DMS79 (cell line): ENCODE measurements at regions not wholly inside any gene's neighbourhood (a gene's known extent, or its start where the extent isn't known, plus 50 kb on each side); places are given as distances from the start of the nearest gene placed in this dataset.
A peak's percentile ranks its signal among the peaks of the same experiment; 100 is the strongest.
"Not testable (repeated sequence)": the region's sequence is repeated elsewhere in the genome, so short reads cannot be mapped to it uniquely, and the experiment has no call there.

Experiments
- DNase-seq: peaks from one replicate; lab custom pipeline; 2025; lab: John Stamatoyannopoulos, UW

DNA sequence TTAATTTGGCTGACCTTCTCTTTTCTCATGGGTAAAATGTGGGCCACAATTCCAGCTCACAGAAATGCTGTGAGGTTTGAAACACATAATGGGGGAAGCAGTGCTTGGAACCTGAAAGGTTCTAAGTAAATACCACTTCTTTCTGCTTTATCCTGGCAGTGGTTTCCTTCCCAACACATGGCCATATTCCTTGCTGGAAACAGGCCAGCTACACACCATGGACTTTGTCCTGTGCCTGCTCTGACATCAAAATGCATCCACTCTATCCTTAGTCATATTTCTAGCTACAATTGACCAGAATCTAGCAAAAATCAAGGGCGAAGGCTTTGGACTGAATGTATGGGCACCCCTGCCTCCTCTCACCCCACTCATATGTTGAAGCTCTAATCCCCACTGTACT, 93.1 kb upstream of the TRPC7 start:
- DNase-seq = no peak

DNA sequence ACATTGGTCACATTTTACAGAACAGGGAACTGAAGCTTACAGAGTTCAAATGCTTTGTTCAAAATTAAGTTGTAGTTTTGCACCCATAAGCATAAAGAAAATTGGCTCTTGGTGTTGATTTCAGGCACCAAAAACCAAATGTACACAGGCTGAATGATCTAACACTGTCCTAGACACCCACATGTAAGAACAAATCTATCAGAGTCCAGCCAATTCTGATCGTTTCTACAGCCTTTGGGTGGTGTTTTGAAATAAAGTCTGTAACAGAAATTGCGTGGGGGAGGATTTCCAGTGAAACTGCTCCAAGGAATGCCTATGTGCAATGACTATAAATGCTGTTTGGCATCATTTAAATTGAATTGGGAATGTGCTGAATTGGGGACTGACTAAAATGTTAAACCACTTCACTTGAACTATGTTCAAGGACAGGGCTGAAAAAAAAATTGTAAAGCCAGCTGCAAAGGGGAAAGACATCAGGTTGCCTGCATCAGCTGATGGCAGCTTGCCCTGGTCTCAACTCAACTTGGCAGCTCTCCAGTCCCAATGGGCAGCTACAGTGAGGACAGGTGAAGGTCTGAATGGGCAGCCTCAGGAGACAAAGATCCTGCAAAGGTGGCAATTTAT, 92.2 kb upstream of the TRPC7 start:
- peak; percentile 58 for DNase-seq

DNA sequence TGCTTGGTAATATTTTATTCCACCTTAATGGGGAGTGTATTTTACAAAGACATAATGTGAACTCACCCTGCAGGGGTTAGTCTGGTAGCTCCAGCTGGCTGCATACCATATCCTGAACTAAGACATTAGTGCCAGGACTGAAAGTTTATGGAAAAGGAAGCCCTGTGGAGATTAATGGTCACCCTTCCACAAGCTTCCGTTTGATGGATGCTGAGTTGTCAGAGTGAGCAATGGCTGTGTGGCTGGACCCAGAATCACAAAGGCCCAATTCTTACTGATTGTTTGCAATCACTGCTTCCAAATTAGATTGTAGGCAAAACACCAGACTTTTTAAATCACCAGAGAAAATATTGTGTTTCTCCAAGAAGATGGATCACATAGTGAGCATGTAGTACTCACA, 90.1 kb upstream of the TRPC7 start:
- no peak for DNase-seq

DNA sequence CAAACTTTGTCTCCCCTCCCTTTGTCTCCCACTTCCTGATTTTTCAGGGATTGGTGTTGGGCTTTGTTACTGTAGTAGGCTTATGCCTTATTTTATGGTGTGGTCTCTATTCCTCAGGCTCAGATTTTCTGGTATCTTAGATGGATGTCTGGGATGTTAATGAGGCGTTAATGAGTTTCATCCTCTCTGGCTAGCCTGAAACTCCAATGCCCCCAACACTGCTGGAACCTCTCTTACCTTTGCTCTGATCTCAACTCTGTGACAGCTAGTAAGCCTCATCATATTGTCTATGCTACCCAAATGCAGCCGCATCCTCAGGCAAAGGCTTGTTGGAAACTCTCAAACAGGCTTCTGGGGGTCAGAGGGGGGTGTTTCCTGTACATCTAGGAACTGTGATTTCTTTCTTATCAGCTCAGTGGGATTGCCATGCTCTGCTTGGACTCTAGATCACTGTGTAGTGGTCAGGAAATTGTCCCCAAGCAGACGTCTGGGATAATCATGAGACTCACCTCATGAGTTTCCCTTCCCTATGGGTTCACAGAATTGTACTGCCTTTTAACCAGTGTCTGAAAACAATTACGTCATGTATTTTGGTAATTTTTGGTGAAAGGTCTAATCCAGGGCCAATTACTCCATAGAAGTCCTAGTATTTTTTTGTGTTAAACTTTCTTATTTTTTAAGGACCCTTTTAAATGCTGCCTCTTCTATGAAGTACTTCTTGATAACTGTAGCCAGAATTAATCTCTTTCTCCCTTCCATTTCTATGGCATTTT, 88.8 kb upstream of the TRPC7 start:
- DNase-seq = no peak

DNA sequence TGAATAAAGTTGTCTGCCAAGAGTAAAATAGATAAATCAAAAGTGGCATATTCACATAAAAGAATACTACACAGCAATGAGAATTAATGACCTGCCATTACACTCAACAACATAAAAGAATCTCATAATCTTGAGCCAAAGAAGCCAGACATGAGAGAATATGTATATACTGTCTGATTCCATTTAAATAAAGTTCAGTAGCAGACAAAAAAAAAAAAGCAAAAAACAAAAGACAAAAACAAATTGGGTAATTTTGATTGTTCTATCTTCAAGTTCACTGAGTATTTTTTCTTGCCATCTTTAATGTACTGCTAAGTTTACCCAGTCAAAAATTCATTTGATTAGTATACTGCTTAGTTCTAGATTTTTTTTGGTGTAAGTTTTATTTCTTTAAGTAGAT, 87.9 kb upstream of the TRPC7 start:
- DNase-seq = no peak

DNA sequence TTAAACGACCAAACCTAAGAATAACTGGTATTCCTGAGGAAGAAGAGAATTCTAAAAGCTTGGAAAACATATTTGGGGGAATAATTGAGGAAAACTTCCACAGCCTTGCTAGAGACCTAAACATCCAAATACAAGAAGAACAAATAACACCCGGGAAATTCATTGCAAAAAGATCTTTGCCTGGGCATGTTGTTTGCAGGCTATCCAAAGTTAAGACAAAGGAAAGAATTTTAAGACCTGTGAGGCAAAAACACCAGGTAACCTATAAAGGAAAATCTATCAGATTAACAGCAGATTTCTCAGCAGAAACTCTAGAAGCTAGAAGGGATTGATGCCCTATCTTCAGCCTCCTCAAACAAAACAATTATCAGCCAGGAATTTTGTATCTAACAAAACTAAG, 82.2 kb upstream of the TRPC7 start:
- not testable (repeated sequence) for DNase-seq

DNA sequence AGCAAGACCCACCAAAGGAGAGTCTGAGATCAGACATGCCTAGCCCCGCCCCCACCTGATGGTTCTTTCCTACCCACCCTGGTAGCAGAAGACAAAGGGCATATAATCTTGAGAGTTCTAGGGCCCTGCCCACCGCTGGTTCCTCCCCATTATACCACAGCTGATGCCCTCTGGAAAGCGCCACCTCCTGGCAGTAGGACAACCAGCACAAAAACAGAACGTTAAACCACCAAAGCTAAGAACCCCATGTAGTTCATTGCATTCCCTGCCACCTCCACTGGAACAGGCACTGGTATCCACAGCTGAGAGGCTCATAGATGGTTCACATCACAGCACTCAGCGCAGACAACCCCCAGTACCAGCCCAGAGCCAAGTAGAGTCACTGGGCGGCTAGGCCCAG, 81.2 kb upstream of the TRPC7 start:
- DNase-seq = no peak

DNA sequence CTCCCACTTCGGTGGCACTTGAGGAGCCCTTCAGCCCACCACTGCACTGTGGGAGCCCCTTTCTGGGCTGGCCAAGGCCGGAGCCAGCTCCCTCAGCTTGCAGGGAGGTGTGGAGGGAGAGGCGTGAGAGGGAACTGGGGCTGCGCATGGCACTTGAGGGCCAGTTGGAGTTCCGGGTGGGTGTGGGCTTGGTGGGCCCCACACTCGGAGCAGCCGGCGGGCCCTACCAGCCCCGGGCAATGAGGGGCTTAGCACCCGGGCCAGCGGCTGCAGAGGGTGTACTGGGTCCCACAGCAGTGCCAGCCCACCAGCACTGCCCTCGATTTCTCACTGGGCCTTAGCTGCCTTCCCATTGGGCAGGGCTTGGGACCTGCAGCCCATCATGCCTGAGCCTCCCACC, 78.8 kb upstream of the TRPC7 start:
- not testable (repeated sequence) for DNase-seq

DNA sequence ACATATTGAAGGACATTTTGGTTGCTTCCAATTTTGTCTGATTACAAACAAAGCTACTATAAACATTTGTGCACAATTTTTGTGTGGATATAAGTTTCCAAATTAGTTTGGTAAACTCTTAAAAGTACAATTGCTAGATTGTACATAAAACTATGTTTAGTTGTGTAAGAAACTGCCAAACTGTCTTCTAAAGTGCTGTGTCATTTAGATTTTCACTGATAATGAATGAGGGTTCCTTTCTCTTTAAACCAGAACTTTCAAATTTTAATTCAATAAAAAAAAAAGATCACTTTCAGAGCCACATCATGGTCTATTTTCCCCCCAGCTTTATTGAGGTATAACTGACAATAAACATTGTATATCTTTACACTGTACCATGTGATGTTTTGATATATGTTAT, 74.0 kb upstream of the TRPC7 start:
- DNase-seq = no peak

DNA sequence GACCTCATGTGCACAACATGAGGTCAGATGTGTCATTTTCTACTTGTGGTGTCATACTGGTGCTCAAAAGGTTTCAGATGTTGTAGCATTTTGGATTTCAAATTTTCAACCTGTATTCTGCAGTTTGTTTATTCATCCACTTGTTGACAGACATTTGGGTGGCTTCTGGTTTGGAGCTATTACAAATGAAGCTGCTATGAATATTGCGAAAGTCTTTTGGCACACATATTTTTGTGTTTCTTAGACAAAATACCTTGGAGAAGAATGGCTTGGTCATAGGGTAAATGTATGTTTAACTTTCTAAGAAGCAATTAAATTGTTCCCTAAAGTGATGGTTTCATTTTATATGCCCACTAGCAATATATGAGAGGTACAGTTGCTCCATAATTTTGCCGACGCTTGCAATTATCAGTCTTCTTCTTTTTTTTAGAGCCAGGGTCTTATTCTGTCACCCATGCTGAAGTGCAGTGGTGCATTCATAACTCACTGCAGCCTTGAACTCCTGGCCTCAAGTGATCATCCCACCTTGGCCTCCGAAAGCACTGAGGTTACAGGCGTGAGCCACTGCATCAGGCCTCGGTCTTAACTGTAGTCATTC, 70.7 kb upstream of the TRPC7 start:
- DNase-seq = no peak

DNA sequence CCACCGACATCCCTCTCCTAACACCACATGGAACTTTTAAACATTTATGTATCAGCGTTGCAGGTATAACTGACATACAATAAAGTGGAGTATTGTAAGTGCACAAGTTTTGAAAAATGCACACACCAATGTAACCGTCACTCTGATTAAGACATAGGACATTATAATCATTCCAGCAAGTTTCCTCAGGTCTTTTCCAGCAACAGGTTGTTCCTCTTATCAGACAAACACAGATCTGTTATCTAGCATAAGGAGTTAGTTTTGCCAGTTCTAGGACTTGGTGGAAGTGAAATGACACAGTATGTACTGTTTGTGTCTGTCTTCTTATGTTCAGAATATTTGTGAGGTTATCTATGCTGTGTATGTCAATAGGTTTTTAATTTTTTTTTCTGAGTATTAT, 69.5 kb upstream of the TRPC7 start:
- DNase-seq = no peak

DNA sequence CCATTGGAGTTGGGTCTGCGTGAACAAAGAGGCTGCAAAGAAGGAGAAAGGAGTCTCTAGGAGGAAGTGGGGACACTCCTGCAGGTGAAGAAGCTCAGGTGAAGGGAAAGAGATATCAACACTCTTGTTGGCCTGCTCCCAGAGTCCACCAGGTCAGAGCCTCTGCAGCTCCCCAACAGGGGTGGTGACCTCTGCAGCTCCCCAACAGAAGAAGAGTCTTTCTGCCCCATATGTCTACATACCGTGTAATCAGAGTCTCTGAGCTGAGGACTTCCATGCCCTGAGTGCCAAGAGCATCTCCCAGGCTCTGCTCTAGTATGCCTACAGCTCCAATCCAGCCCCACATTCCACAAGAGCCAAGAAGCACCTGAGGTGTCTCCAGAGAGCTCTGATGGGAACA, 67.4 kb upstream of the TRPC7 start:
- no peak for DNase-seq

DNA sequence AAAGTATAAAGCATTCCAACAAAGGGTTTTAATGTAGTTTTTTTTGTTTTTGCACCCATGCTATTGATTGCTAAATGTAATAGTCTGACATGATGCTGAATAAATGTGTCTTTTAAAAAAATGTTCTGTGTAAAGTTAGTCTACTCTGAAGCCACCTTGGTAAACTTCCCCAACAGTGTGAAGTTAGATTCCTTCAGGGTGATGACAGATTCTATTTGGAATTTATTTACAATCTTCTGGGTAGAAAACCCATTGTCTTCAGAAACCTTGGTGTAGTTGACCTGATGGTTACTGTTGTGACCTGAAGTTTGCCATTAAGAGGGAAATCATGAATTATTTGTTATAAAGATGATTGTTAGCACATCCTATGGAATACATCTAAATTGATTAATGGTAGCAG, 64.7 kb upstream of the TRPC7 start:
- no peak for DNase-seq

DNA sequence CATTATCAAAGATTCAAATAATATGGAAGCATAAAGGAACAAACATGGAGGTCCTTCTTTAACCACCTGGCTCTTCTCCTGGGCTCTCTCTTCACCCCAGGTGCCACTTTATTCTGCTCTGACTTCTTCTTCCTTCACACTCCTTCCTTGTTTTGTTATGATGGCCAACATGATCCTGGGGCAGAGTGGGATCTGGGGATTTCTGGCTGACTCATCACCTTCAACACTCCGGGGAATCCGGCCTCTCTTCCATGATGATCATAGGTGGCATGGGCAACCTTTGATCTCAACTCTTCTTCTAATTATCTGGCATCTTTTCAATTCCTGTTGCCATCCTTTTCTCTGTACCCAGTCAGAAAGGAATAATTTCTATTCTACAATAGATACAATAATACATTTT, 62.1 kb upstream of the TRPC7 start:
- no peak for DNase-seq

DNA sequence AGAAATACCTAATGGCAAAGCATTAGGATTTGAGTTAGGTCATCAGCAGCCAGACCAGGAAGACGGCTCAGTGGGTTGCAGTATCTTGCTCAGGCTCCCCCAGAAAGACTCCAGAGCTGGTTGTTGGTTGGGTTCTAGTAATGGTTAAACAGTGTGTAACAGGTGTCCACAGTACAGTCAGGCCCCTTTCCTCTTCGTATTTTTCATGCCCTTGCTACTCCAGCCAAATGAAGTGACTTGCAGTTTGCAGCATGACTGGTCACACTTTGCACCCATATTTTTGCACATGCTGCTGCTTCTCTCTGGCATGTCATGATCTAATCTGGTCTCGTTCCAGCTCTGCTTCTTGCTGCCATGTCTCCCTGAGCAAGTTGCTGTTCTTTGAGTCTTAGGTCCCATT, 60.6 kb upstream of the TRPC7 start:
- DNase-seq = no peak

DNA sequence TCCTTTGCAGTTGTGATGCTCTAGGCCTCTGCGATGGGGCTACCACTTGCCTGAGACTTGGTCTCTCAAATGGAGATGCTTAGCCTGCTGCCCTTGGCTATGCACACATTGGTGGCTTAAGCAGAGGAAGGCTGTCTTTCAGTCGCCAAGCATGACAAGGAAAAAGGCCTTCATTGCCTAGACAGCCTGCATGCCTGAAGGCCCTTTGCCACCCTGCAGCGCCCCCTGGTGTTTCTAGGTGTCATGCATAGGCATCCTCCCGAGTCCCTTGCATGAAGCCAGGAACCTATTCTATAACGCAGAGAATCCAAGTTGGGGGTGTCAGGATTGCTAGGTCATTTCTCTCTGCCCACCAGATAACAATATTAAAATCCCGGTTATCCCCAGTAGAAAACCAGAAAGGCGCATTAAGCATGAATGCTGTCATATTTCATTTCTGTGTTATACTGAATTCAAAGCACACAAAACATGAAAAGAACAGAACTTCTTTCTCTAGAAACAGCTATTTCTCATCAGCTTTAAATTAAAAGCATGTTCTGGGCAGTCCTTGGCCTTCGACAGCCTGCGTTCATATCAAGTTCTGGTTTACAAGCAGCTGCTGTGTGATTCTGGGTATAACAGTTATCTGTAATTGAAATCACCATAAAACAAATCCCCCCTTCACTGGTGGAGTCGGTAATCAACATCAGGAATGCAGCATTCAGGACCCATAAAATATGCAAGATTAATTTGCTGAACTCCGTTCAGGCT, 59.7 kb upstream of the TRPC7 start:
- no peak for DNase-seq

DNA sequence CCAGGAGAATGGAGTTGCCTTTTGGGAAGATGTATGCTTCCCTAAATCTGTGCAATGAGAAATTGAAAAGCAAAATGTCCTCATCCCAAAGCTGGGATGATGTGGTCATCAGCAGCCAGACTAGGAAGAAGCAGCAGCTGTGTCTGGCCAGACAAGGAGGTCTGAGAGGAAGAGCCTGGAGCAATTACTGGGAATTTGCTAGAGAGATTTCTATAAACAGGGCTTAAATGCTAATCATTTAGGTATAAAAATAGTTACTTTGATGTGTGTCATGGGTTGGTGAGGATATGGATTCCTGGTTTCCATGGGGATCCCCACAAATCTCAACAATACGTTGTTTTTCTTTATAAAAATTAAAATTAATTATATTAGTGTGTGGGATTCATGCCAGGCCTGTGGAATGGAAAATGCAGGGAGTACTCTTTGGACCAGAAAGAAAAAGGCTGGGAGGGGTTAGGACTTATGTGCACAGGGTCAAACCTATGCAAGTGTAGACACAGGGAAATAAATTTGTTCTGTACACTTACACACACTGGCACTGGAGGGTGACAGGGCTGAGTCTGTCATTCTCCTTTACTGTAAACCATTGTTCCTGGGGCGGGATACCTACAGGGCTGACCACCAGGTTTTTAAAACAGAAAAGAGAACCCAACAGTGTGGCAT, 58.7 kb upstream of the TRPC7 start:
- no peak for DNase-seq

DNA sequence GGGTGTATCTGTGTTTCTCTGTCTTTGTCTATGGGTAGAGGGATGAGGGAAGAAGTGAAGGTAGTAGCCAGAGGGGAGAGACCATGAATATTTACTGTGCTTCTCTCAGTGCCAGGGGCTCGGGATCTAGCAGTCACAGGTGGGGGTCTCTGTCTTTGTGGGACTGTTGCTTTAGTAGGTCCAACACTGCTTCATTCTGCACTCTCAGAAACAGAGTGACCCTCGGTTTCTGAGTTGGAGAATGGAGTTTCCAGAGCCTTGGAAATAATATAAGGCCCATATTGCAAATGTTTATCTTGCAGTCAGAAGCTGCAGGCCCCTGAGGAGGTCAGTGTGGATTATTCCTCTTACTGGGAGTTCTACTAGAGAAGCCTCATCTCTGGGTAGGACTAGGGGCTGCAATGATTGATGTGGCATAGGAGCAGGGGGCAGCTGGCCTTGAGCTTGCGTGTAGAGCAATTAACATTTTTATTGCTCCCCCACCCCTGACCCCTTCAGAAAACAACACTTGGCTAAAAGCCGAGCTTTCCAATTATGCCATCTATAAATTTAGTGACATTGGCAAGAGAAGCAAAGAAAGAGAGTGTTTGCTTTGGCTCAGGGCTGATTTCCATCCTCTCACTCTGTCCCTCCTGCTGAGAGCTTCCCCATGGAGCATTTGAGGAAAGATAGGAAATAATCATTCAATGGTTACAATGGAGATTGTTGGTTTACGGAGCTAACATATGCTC, 55.0 kb upstream of the TRPC7 start:
- peak; percentile 36 for DNase-seq

DNA sequence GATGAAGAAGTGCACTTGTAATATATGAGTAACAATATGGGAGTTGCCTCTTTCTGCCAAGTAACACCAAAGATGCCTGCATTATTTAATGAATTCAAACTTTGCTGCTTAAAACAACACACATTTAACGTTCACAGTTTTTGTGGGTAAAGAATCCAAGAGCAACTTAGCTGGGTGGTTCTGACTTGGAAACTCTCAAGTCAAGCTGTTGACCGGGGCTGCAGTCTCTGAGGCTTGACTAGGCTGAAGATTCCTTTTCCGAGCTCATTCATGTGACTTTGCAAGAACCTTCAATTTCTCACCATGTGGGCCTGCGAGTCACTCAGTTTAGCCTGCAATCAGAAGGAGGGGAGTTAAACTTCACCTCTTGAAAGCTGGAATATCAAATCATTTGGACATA, 53.0 kb upstream of the TRPC7 start:
- DNase-seq = no peak
